ENCODE measurements at regions not wholly inside any gene's neighbourhood (a gene's known extent, or its start where the extent isn't known, plus 50 kb on each side); places are given as distances from the start of the nearest gene placed in this dataset.

DNA sequence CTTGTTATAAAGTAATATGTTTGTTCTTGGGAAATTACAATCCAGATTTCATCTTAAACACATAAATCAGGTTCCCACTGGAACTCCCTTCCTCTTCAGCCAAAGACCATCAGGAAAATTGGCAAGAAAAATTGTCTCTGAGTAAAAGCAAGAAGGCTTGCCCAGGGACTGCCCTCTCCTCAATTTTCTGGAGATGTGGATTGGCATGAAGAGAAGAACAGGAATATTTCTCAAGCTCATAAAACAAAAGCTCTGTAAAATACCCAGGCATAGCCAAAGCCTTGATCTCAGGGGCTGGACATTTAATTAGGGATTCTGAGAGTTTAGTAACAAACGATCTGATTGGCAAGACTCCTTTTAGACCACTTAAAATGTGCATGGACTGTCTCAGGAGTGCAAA lies 223.4 kb downstream of the ZNF608 start:
- Mint-ChIP-seq H3K27me3 (peaks cover 1% of the 10 kb centered on the region), H3K27ac (no peak overlapping the region), H3K4me1 (peaks cover 26% of the 10 kb centered on the region), H3K4me3 (no peak overlapping the region), H3K9me3 (ENCODE audit: insufficient read depth) (no peaks in the 10 kb centered on the region)
- 100% methylated on average over 1 of the region's 1 CpG for WGBS (ENCODE audit: insufficient coverage)
- Histone ChIP-seq H3K27ac (ENCODE audit: low read length in 2 of 2) (no peak overlapping the region), H3K9ac (ENCODE audit: low read length) (no peak overlapping the region), H3K4me2 (replicated peaks; ENCODE audit: low read depth, low read length, poor library complexity, severe bottlenecking) (no peak overlapping the region), H3K9me3 (ENCODE audit: control extremely low read depth in 1 of 3, control insufficient read depth in 2 of 3, insufficient read depth in 1 of 3, low read length in 2 of 3) (no peaks in the 10 kb centered on the region), H3K27me3 (replicated peaks in 1 of 4; ENCODE audit: control extremely low read depth in 1 of 4, control insufficient read depth in 3 of 4, insufficient read depth in 4 of 4, low read length in 3 of 4) (no peaks in the 10 kb centered on the region), H2AFZ (ENCODE audit: insufficient read depth, low read depth, low read length, poor library complexity, severe bottlenecking) (no peak overlapping the region), H3K4me3 (ENCODE audit: control extremely low read depth in 1 of 5, extremely low read depth in 1 of 5, insufficient read depth in 1 of 5, low read depth in 2 of 5, low read length in 4 of 5) (no peak overlapping the region), H3K4me1 (ENCODE audit: control insufficient read depth in 2 of 2, insufficient read depth in 2 of 2, low read length in 2 of 2) (peaks cover 20 to 24% of the 10 kb centered on the region in 2 donors), H4K20me1 (ENCODE audit: control insufficient read depth, insufficient read depth, low read length, poor library complexity, severe bottlenecking) (no peaks in the 10 kb centered on the region), H3K79me2 (ENCODE audit: control insufficient read depth, insufficient read depth, low read length) (no peaks in the 10 kb centered on the region), H3K36me3 (replicated peaks in 1 of 2; ENCODE audit: control extremely low read depth in 1 of 2, control insufficient read depth in 1 of 2, extremely low read depth in 1 of 2, insufficient read depth in 2 of 2, low read length in 1 of 2) (no peaks in the 10 kb centered on the region)
- ChIA-PET CTCF (interaction anchor here (0.9 to 2.4 kb wide), 4 partner anchors 10 to 852 kb away, joined by 3 to 14 read pairs (median 4); no protein-coding TSS in a partner anchor), POLR2A (interaction anchor here (0.6 kb wide), 1 partner anchor 484 kb away, joined by 3 read pairs; no protein-coding TSS in a partner anchor)
- DNase-seq, result no peak
- TF ChIP-seq, protein P1, sequence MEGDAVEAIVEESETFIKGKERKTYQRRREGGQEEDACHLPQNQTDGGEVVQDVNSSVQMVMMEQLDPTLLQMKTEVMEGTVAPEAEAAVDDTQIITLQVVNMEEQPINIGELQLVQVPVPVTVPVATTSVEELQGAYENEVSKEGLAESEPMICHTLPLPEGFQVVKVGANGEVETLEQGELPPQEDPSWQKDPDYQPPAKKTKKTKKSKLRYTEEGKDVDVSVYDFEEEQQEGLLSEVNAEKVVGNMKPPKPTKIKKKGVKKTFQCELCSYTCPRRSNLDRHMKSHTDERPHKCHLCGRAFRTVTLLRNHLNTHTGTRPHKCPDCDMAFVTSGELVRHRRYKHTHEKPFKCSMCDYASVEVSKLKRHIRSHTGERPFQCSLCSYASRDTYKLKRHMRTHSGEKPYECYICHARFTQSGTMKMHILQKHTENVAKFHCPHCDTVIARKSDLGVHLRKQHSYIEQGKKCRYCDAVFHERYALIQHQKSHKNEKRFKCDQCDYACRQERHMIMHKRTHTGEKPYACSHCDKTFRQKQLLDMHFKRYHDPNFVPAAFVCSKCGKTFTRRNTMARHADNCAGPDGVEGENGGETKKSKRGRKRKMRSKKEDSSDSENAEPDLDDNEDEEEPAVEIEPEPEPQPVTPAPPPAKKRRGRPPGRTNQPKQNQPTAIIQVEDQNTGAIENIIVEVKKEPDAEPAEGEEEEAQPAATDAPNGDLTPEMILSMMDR (IDR thresholded peaks at IDR 0.05), result no peak
- no peak for TF ChIP-seq EZH2 (IDR thresholded peaks at IDR 0.05; ENCODE audit: borderline replicate concordance, insufficient read depth, low read depth, low read length, poor library complexity, severe bottlenecking)
- no peak for ATAC-seq (ENCODE audit: low read depth)
- intact Hi-C loops (cut with micrococcal nuclease), result loop anchor here (10.0 kb wide), 3 partner anchors 312 to 482 kb away; no protein-coding TSS in a partner anchor

DNA sequence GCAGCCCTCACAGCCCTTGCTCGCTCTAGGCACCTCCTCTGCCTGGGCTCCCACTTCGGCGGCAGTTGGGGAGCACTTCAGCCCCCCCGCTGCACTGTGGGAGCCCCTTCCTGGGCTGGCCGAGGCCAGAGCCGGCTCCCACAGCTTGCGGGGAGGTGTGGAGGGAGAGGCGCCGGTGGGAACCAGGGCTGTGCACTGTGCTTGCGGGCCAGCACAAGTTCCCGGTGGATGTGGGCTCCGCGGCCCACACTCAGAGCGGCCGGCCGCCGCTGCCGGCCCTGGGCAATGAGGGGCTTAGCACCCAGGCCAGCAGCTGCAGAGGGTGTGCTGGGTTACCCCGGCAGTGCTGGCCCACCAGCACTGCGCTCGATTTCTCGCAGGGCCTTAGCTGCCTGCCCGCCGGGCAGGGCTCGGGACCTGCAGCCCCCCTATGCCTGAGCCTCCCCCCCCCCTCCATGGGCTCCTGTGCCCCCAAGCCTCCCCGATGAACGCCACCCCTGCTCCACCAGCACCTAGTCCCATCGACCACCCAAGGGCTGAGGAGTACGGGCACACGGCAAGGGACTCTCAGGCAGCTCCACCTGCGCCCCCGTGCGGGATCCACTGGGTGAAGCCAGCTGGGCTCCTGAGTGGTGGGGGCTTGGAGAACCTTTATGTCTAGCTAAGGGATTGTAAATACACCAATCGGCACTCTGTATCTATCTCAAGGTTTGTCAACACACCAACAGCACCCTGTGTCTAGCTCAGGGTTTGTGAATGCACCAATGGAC lies 224.8 kb downstream of the ZNF608 start:
- Histone ChIP-seq H3K27me3 (replicated peaks in 1 of 4; ENCODE audit: control extremely low read depth in 1 of 4, control insufficient read depth in 3 of 4, insufficient read depth in 4 of 4, low read length in 3 of 4) (no peaks in the 10 kb centered on the region), H3K4me1 (ENCODE audit: control insufficient read depth in 2 of 2, insufficient read depth in 2 of 2, low read length in 2 of 2) (peaks cover 20 to 24% of the 10 kb centered on the region in 2 donors), H3K79me2 (ENCODE audit: control insufficient read depth, insufficient read depth, low read length) (no peaks in the 10 kb centered on the region), H4K20me1 (ENCODE audit: control insufficient read depth, insufficient read depth, low read length, poor library complexity, severe bottlenecking) (no peaks in the 10 kb centered on the region), H2AFZ (ENCODE audit: insufficient read depth, low read depth, low read length, poor library complexity, severe bottlenecking) (no peak overlapping the region), H3K27ac (ENCODE audit: low read length in 2 of 2) (no peak overlapping the region), H3K4me3 (ENCODE audit: control extremely low read depth in 1 of 5, extremely low read depth in 1 of 5, insufficient read depth in 1 of 5, low read depth in 2 of 5, low read length in 4 of 5) (no peak overlapping the region), H3K36me3 (replicated peaks in 1 of 2; ENCODE audit: control extremely low read depth in 1 of 2, control insufficient read depth in 1 of 2, extremely low read depth in 1 of 2, insufficient read depth in 2 of 2, low read length in 1 of 2) (no peaks in the 10 kb centered on the region), H3K9ac (ENCODE audit: low read length) (no peak overlapping the region), H3K4me2 (replicated peaks; ENCODE audit: low read depth, low read length, poor library complexity, severe bottlenecking) (no peak overlapping the region), H3K9me3 (ENCODE audit: control extremely low read depth in 1 of 3, control insufficient read depth in 2 of 3, insufficient read depth in 1 of 3, low read length in 2 of 3) (no peaks in the 10 kb centered on the region)
- no peaks in the 10 kb centered on the region for H3K27me3 Mint-ChIP-seq
- TF ChIP-seq, protein P1 (IDR thresholded peaks at IDR 0.05), result no peak
- TF ChIP-seq EZH2 (IDR thresholded peaks at IDR 0.05; ENCODE audit: borderline replicate concordance, insufficient read depth, low read depth, low read length, poor library complexity, severe bottlenecking), result no peak
- ATAC-seq (ENCODE audit: low read depth), result no peak
- no peak overlapping the region for H3K27ac Mint-ChIP-seq
- no peak overlapping the region for H3K4me3 Mint-ChIP-seq
- 97% methylated on average over 24 of the region's 34 CpGs for WGBS (ENCODE audit: insufficient coverage)
- H3K4me1 Mint-ChIP-seq, result peaks cover 24% of the 10 kb centered on the region
- intact Hi-C loops (cut with micrococcal nuclease), result loop anchor here (10.0 kb wide), 3 partner anchors 313 to 483 kb away; no protein-coding TSS in a partner anchor
- DNase-seq, result no peak
- CTCF ChIA-PET, result interaction anchor here (1.1 kb wide), 1 partner anchor 851 kb away, joined by 6 read pairs; no protein-coding TSS in a partner anchor
- no peaks in the 10 kb centered on the region for H3K9me3 Mint-ChIP-seq (ENCODE audit: insufficient read depth)
- POLR2A ChIA-PET, result no interaction called here
